C4-2B (cell line): ENCODE measurements at regions not wholly inside any gene's neighbourhood (a gene's known extent, or its start where the extent isn't known, plus 50 kb on each side); places are given as distances from the start of the nearest gene placed in this dataset.
"Not testable (repeated sequence)": the region's sequence is repeated elsewhere in the genome, so short reads cannot be mapped to it uniquely, and the experiment has no call there.

Source experiments
- ZFX ChIP-seq: fragments of 450-650 bp; IDR thresholded peaks from 2 replicates; pipeline ENCODE4 v1.6.1; 2017
- TF ChIP-seq, protein P1 (sequence below): fragments of 450-650 bp; conservative IDR thresholded peaks from 2 replicates; pipeline ENCODE4 v1.5.1; 2017; ENCODE audit warnings: mild to moderate bottlenecking

DNA sequence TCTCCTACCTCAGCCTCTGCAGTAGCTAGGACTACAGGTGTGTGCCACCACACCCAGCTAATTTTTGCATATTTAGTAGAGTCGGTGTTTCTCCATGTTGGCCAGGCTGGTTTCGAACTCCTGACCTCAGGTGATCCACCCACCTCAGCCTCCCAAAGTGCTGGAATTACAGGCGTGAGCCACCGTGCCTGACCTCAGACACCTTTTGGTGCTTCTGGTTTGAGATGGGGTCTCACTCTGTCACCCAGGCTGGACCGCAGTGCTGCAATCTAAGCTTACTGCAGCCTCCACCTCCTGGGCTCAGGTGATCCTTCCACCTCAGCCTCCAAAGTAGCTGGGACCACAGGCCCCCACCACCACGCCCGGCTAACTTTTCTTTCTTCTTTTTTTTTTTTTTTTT is 144.6 kb downstream of the OR4M2 start:
- TF ChIP-seq, protein P1, sequence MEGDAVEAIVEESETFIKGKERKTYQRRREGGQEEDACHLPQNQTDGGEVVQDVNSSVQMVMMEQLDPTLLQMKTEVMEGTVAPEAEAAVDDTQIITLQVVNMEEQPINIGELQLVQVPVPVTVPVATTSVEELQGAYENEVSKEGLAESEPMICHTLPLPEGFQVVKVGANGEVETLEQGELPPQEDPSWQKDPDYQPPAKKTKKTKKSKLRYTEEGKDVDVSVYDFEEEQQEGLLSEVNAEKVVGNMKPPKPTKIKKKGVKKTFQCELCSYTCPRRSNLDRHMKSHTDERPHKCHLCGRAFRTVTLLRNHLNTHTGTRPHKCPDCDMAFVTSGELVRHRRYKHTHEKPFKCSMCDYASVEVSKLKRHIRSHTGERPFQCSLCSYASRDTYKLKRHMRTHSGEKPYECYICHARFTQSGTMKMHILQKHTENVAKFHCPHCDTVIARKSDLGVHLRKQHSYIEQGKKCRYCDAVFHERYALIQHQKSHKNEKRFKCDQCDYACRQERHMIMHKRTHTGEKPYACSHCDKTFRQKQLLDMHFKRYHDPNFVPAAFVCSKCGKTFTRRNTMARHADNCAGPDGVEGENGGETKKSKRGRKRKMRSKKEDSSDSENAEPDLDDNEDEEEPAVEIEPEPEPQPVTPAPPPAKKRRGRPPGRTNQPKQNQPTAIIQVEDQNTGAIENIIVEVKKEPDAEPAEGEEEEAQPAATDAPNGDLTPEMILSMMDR = not testable (repeated sequence)
- TF ChIP-seq ZFX = not testable (repeated sequence)
